K562 (cell line): ENCODE measurements at regions not wholly inside any gene's neighbourhood (a gene's known extent, or its start where the extent isn't known, plus 50 kb on each side); places are given as distances from the start of the nearest gene placed in this dataset.

ENCODE experiments used
- ATAC-seq: fragments of 200-7000 bp; cut with Tn5 transposase; 3 replicates; pipeline ENCODE4 v1.9.1; 2020; ENCODE audit warnings: moderate library complexity
- BruUV-seq: library from RNA; stranded (reverse); fragments of 400-500 nt; replicated peaks from 2 replicates; lab custom pipeline; 2021; lab: Mats Ljungman, UMichigan
- CTCF ChIA-PET: fragments of 300-600 bp; formaldehyde crosslinking; extraction: SDS; loops from one replicate; lab custom pipeline; 2021; ENCODE audit warnings: low intra/inter-chr PET ratio; lab: Yijun Ruan, JAX
- POLR2A ChIA-PET: fragments of 300-600, 350-650 bp; sonication (Branson Sonifier 250); formaldehyde crosslinking; extraction: SDS; loops from one replicate; lab custom pipeline; 2021; ENCODE audit warnings: antibody characterized with exemption, inconsistent platforms; lab: Yijun Ruan, JAX
- DNase-seq, 4 experiments: peaks; one replicate each; pipeline versions ENCODE4 v3.0.0 to v3.0.0-alpha.2; 2011 to 2018; ENCODE audit warnings: low spot score in 3 of 4, mixed read lengths in 3 of 4; ENCODE audit errors: extremely low read depth in 1 of 4
- FAIRE-seq: peaks from 2 replicates; lab custom pipeline; 2011; peaks lifted over from hg19 to GRCh38; lab: Jason Lieb, UNC
- H2AFZ ChIP-seq: 2 replicates; pipeline ENCODE4 v1.6.0; 2011; ENCODE audit warnings: low read depth, low read length, control low read depth, inconsistent platforms
- H3K27ac ChIP-seq: fragments of 200-600 bp; 3 replicates; pipeline ENCODE4 v1.8.0; 2011; ENCODE audit warnings: low read depth, mild to moderate bottlenecking, control low read depth, inconsistent platforms, low read length, moderate library complexity, mixed read lengths; ENCODE audit errors: extremely low read depth
- H3K27me3 ChIP-seq, 2 experiments: fragments of 300-600 bp in 1 of 2; 2 replicates in 1 of 2; 3 replicates in 1 of 2; pipeline versions ENCODE4 v1.6.0 to v1.8.0; 2011; ENCODE audit warnings: inconsistent platforms in 2 of 2, low read length in 2 of 2, mild to moderate bottlenecking in 1 of 2, mixed read lengths in 1 of 2, moderate library complexity in 1 of 2; ENCODE audit not compliant: control insufficient read depth in 2 of 2, insufficient read depth in 2 of 2
- H3K36me3 ChIP-seq: fragments of 300-600 bp; 3 replicates; pipeline ENCODE4 v1.8.0; 2011; ENCODE audit warnings: mild to moderate bottlenecking, low read length, inconsistent platforms; ENCODE audit not compliant: control insufficient read depth, insufficient read depth
- H3K4me1 ChIP-seq, 2 experiments: fragments of 200-600 bp in 1 of 2; replicated peaks in 1 of 2; 2 replicates in 1 of 2; 3 replicates in 1 of 2; pipeline versions ENCODE4 v1.5.1 to v1.8.0; 2011; ENCODE audit warnings: inconsistent platforms in 2 of 2, low read length in 2 of 2, mild to moderate bottlenecking in 1 of 2, mixed read lengths in 1 of 2, moderate library complexity in 1 of 2; ENCODE audit not compliant: control insufficient read depth in 2 of 2, insufficient read depth in 2 of 2
- H3K4me2 ChIP-seq: 2 replicates; pipeline ENCODE4 v1.6.1; 2011; ENCODE audit warnings: low read length, control low read depth, inconsistent platforms, mixed read lengths; ENCODE audit not compliant: insufficient read depth
- H3K4me3 ChIP-seq: fragments of 200-600 bp; sonication (generic), shearing (Covaris generic); 2 replicates; pipeline ENCODE4 v1.5.1; 2016; ENCODE audit warnings: control low read depth, inconsistent platforms
- H3K79me2 ChIP-seq: fragments of 200-600 bp; 3 replicates; pipeline ENCODE4 v1.8.0; 2011; ENCODE audit warnings: low read length, inconsistent platforms; ENCODE audit not compliant: control insufficient read depth, insufficient read depth
- H3K9ac ChIP-seq, 2 experiments: 2 replicates each; pipeline versions ENCODE4 v1.6.0 to v1.6.1; 2011; ENCODE audit warnings: low read depth in 2 of 2, low read length in 2 of 2, control low read depth in 1 of 2, inconsistent platforms in 1 of 2, mild to moderate bottlenecking in 1 of 2, mixed read lengths in 1 of 2; ENCODE audit not compliant: insufficient read depth in 1 of 2
- H3K9me1 ChIP-seq: one replicate; pipeline ENCODE4 v1.6.0; 2011; ENCODE audit warnings: inconsistent platforms, mild to moderate bottlenecking, low read length, moderate library complexity; ENCODE audit not compliant: control insufficient read depth, insufficient read depth
- H3K9me3 ChIP-seq: replicated peaks from 2 replicates; pipeline ENCODE4 v1.5.1; 2011; ENCODE audit warnings: low read depth, low read length, inconsistent platforms; ENCODE audit not compliant: control insufficient read depth, insufficient read depth
- H4K20me1 ChIP-seq: replicated peaks from 2 replicates; pipeline ENCODE4 v1.6.1; 2011; ENCODE audit warnings: low read length, inconsistent platforms, mixed read lengths; ENCODE audit not compliant: control insufficient read depth, insufficient read depth
- CEBPB ChIP-seq: fragments of 450-650 bp; IDR thresholded peaks from 2 replicates; pipeline ENCODE4 v1.6.1; 2016; ENCODE audit warnings: missing genetic modification characterization, missing compliant biosample characterization
- CXXC5 ChIP-seq: fragments of 250-450 bp; sonication (Bioruptor Pico); IDR thresholded peaks from 2 replicates; pipeline ENCODE4 v1.8.0; 2022; ENCODE audit warnings: inconsistent platforms, mild to moderate bottlenecking, moderate library complexity
- EZH2 ChIP-seq: IDR thresholded peaks from 2 replicates; pipeline ENCODE4 v1.6.1; 2012; ENCODE audit warnings: low read depth, mild to moderate bottlenecking, inconsistent platforms, low read length, borderline replicate concordance
- KAT2B ChIP-seq: IDR thresholded peaks from one replicate; pipeline ENCODE4 v1.6.1; 2012; ENCODE audit warnings: low read depth, mild to moderate bottlenecking, control low read depth, inconsistent platforms, low read length, moderate library complexity
- MITF ChIP-seq: IDR thresholded peaks from 2 replicates; pipeline ENCODE4 v1.6.1; 2014; ENCODE audit warnings: antibody characterized with exemption
- MTA1 ChIP-seq: fragments of 450-650 bp; IDR thresholded peaks from 2 replicates; pipeline ENCODE4 v1.6.1; 2017; ENCODE audit warnings: borderline replicate concordance
- NR3C1 ChIP-seq: sonication (generic); formaldehyde crosslinking; IDR thresholded peaks from 2 replicates; pipeline ENCODE4 v1.8.1; 2022; ENCODE audit warnings: missing genetic modification reagents
- RBM39 ChIP-seq: fragments of 200-400 bp; formaldehyde crosslinking; optimal IDR thresholded peaks from 2 replicates; pipeline ENCODE3; 2018; ENCODE audit warnings: low read depth, low read length
- RUNX1 ChIP-seq: sonication (generic); IDR thresholded peaks from 2 replicates; pipeline ENCODE4 v1.6.1; 2016; ENCODE audit warnings: antibody characterized with exemption, low read depth
- SMARCA5 ChIP-seq: fragments of 450-650 bp; IDR thresholded peaks from 2 replicates; pipeline ENCODE4 v1.6.1; 2016
- SRF ChIP-seq, 2 experiments: fragments of 250-450, 450-650 bp in 1 of 2; sonication (Bioruptor Pico) in 1 of 2; sonication (generic) in 1 of 2; formaldehyde crosslinking; IDR thresholded peaks; 2 replicates each; pipeline versions ENCODE4 v1.5.0 to v1.5.1; 2020 to 2022; ENCODE audit warnings: mild to moderate bottlenecking in 1 of 2, missing genetic modification reagents in 1 of 2
- ZBTB34 ChIP-seq: fragments of 250-450 bp; sonication (Bioruptor Pico); IDR thresholded peaks from 2 replicates; pipeline ENCODE4 v1.8.0; 2021; ENCODE audit warnings: mild to moderate bottlenecking, moderate library complexity
- ZNF24 ChIP-seq: fragments of 450-650 bp; IDR thresholded peaks from 2 replicates; pipeline ENCODE4 v1.6.1; 2016
- in situ Hi-C: fragments of 300-500 bp; cut with MboI; formaldehyde crosslinking; loops from 4 replicates; pipeline ENCODE4 v1.15.0; 2018; ENCODE audit warnings: inconsistent platforms, mixed read lengths
- intact Hi-C: fragments of 100-400 bp; cut with micrococcal nuclease; formaldehyde crosslinking; loops from 2 replicates; pipeline ENCODE4 v1.14.2; 2022

- Histone ChIP-seq H3K9me1 (no peaks in the 10 kb centered on the region), H3K4me2 (no peak overlapping the region), H2AFZ (no peak overlapping the region), H3K4me3 (no peak overlapping the region), H3K4me1 (no peaks in the 10 kb centered on the region), H3K9ac (no peak overlapping the region), H3K9me3 (no peaks in the 10 kb centered on the region), H3K79me2 (no peaks in the 10 kb centered on the region), H3K36me3 (no peaks in the 10 kb centered on the region), H3K27ac (no peak overlapping the region), H4K20me1 (no peaks in the 10 kb centered on the region), H3K27me3 (no peaks in the 10 kb centered on the region; a peak in 1 of 5 replicates)
- in situ Hi-C loops: no loop called here
- POLR2A ChIA-PET: no interaction called here
- intact Hi-C loops: no loop called here
- DNase-seq: no peak
- BruUV-seq: no TSS peak
- TF ChIP-seq RBM39: no peak
- no peak for TF ChIP-seq NR3C1 (CRISPR knock-in tag)
- TF ChIP-seq MITF: no peak
- TF ChIP-seq CEBPB: no peak
- TF ChIP-seq SRF (CRISPR knock-in tag; IDR thresholded peaks at IDR 0.05): no peak
- TF ChIP-seq ZNF24: no peak
- no peak for TF ChIP-seq RUNX1
- TF ChIP-seq MTA1: no peak
- no peak for TF ChIP-seq CXXC5 (CRISPR knock-in tag)
- TF ChIP-seq SMARCA5: no peak
- no peak for TF ChIP-seq KAT2B
- TF ChIP-seq ZBTB34 (CRISPR knock-in tag): no peak
- TF ChIP-seq EZH2: no peak
- no peak for FAIRE-seq
- no peak for ATAC-seq
- CTCF ChIA-PET: no interaction called here
Measured at GRCh38 chr4:57588557-57588956, 478.4 kb upstream of the IGFBP7 start.
